8988T (cell line): ENCODE measurements at regions not wholly inside any gene's neighbourhood (a gene's known extent, or its start where the extent isn't known, plus 50 kb on each side); places are given as distances from the start of the nearest gene placed in this dataset.

Experiments
- DNase-seq: peaks from one replicate; pipeline ENCODE4 v3.0.0; 2011

DNA sequence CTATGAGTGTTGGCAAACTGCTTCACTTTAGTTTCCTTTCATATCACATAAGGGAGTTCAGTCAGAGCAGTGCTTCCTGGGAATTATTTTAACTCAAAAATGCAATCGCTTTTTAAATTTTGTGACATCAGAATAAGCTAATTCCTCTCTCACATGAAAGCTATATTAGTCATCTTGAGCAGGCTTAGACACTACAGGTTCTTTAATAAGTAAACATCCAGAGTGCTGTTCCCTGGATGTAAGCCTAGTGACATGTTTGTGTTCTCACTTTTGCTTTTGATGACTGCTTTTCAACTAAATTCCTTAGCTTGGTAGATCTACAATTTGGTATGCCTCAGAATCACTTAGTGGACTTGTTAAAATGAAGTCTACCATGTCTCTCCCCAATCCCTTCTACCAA lies 252.7 kb upstream of the POU3F2 start:
- no peak for DNase-seq

DNA sequence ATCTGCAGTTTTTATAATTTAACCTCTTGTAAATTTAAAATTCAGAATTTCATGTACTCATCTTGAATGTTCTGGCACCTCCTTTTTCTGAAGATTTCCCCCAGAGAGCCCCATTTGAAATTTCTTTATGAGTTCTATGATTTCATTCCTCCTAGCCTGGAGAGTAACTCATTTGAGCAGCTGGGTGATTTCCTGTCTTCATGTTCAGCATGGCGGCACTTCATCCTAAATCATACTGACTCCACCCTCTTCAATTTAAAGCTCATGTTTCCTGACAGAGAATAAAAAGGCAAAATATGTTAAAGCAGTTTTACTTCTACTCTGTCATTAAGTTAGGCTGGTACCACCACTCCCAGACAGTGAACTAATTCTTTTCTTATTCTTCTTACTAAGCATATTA lies 250.9 kb upstream of the POU3F2 start:
- DNase-seq, result no peak

DNA sequence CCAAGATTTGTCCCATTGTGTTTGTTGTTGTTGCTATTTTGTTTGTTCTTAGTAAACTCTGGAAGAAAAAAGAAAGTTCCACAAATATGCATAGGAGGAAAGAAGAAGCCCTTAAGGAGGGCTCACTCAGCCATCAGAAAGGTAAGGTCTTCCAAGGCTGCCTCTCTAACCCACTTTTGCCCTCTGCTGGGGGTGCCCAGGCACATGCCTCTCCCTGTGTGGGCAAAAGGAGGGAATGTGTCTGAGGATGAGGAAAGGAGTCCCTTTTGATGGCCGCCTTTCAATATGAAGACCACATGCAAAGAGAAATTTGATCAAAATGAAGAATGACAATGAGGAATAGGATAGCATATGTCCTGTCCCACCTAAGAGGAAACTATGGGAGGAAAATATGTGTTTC lies 248.2 kb upstream of the POU3F2 start:
- no peak for DNase-seq

DNA sequence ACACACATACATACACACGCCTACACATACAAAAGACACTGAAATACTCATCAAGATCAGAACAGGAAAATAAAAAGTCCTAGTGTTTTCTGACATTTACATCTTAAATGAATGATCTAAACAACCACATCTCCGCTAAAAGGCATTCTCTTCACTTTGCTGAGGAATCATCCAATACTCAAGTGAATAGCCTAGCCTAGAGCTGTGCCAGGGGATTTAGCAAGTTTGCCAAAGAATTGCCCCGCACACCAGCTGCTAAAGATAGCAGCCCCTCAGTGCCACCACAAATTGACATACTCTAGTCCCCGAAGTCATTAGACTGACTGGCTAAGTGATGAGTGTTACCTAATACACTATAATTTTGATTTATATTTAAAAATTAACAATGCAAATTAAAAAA lies 246.8 kb upstream of the POU3F2 start:
- DNase-seq, result no peak

DNA sequence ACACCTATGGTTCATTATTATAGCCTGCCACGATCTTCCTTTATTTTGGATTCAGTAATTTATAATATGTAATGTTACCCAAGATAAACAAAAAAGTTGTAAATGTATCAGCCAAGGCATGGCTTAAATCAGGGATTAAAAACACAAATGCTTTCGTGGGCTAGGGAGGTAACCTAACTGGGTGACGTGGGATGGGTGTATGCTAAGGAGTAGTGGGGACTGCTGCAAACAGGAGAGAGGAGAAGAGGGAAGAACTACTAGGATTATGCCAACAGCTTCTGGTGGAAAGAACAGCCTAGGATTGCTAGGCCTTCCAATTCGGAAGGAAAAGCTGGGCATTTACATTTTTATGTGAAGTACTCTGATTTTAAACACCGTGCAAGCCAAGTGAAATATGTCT lies 244.8 kb upstream of the POU3F2 start:
- no peak for DNase-seq

DNA sequence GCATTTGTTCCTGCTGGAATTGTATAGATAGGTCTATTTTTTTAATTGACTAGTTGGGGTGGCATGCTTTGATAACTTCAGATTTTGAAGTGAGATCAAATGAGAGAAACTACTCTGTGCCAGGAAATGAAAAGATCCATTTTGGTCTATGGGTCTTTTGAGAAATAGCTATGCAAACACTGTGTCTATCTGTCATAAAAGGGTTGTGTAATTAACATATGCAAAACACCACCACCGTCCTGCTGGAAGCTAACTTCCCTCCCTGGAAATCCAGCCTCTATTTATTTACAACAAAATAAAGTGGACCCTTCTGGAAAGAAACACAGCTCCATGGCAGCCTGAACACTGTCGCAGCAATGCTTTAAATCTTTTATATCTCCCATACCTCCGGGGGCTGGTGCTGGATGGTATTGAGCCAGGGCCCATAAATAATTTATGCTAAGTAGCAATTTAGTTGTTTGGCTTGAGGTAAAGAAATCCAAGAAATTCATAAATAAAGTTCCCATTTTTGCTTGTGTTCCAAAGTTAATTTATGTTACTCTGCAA lies 244.2 kb upstream of the POU3F2 start:
- no peak for DNase-seq

DNA sequence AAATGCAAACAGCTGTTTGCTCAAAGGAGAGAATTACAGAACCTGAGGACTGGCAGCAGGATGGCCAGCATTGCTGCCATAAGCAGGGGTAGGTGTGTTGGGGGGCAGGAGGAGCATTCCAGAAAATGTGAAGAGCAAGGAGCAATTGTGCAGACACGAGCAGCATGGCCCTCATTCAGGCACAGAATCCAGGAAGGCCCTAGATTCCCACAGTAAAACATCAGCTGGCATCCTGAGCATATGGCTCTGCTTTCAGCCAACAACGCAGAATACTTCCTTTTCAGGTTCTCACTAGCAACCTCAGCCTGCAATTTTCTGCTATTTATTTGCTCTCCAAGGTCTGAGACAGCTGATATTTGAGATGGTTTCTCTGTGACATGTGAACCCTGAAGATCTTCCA lies 243.4 kb upstream of the POU3F2 start:
- DNase-seq, result no peak

DNA sequence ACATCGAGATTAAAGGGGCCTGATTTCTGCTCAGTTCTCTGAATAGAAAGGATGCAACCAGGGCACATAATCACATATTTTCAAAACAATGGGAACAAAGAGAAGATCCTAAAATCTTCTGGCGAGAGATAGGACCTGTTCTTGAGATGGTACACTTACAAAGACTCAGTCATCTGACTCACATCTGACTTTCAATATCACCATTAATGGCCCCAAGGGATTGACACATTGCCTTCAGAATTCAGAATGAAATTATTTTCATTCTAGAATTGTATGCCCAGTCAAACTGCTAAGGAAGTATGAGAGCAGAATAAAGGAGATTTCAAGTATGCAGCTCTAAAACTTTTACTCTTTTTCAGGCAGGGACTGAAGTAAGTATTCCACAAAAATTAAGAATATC lies 240.7 kb upstream of the POU3F2 start:
- DNase-seq, result no peak

DNA sequence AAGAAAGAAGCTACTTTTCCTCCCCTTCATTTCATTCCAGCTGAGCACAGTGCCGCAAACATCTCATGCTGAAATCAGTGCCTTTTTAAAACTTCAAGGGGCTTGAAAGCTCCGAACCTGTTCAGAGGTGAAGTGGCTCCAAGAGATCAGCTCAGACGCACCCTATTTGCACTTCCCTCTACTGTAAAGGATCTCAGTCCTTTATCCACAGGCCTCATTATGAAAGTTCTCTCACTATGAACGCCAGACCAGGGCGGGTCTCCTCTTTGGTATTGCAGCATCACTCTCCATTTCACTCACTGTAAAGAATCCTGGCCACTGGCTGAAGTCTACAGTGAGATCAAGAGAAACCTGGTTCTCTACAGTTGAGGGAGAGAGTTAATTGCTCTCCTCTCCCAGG lies 232.7 kb upstream of the POU3F2 start:
- no peak for DNase-seq

DNA sequence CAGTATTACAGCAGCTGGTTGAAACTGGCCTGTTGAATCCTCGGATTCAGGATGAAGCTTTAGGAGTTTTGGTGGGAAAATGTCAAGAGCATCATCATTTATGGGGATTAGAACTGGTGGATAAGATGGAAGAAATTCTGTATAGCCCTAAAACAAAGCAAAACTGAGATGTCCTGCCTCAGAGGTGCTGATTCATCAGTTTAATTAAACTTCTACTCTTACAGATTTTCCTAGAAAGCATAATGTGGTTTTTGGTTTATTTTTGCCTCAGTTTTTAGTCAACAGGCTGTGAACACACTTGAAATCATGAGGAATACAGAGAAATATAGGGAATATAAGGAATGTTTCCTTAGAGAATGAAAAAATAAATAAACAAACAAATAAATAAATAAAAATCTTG lies 228.7 kb upstream of the POU3F2 start:
- no peak for DNase-seq

DNA sequence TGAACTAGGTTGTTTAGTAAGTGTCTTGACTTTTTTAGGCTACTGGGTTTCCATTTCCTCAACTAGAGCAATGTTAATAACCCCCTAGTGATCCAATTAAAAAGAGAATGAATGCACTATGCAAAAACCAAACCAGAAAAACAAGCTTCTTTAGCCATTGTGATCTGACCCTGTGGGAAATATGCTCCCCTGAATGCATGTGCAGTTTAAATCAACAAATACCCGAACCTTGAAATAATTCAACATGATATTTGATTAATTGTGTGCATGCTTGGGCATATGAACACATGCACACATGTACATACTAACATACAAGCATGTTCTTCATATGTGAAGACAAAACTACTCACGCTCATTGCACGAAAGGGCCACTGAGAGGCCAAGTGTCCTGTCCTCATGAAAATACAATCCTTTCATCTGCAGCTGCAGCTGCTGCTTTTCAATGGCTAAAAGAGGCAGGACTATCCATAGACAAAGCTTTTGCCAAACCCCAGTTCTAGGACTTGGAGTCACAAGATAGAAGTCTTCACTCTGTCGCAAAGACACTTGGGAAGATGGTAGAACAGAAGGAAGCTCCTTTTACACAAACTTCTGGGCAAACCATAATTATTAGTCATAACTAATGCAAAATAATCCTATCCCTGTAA lies 207.1 kb upstream of the POU3F2 start:
- no peak for DNase-seq

DNA sequence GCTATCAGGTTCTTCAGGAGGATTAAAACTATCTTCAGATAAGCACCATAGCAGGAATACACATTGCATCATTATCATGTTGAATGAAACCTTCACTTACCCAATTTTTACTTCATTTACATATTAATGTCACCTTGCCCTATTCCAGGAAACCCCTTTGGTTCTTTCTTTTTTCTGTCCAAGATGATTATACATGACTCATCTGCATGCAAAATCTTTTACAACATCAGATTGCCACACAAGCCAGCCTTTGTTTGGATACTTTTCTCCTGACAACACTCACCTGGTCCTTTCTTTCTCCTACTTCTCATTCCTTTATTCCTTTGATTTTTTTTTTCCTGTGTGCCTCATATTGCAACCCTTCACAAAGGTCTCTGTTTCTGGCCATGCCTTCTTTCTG lies 200.5 kb upstream of the POU3F2 start:
- no peak for DNase-seq

DNA sequence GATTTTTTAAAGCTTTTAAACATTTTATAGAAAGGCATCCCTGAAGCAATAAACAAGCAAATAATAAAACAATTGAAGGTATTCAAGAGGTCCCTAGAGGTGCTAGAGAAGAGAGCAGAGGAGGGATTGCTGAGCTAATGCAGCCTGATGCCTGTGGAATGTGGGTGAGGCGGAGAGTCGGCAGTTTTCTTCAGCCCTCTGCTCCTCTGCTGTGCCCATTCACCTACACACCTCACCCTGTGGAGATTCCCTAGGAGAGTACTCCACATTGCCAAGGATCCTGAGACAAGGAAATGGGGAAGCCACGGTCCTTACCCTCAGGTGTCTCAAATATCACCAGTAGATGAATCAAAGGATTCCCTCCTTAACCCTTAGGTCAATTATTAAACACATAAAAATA lies 199.8 kb upstream of the POU3F2 start:
- no peak for DNase-seq

DNA sequence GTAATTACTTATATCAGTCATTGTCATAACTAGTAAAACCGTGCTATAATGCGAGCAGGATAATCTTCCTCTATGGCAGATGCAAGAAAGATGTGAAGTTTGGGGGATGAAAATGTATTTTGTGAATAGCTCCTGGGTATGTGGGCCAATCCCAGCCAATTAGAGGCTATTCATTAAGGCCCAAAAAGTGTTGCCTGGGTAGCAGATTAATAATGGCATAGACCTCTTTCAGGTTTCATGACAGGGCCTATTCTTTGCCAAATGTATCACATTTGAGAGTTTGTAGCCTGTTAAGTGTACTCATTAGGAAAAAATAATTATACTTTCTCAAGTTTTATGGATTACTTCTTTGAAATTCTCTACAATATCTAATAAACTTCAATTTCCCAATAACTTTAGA lies 199.2 kb upstream of the POU3F2 start:
- DNase-seq, result no peak

DNA sequence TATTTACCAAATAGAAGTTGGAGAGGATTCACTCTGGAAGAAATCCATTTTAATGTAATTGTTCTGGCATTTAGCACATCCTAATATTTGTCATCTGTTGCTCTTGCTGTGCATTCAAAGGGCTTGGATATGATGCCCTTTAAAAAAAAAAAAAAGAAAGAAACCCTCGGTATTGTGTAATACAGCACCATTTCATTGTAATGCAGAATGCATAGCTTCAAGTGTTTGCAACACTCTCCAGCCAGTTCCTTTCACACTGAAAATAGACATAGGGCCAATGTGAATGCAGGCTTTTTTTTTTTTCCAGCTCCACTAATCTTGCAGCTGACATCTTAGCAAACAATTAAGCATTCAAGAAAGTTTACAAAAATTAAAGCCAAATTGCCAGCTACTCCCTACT lies 197.4 kb upstream of the POU3F2 start:
- no peak for DNase-seq

DNA sequence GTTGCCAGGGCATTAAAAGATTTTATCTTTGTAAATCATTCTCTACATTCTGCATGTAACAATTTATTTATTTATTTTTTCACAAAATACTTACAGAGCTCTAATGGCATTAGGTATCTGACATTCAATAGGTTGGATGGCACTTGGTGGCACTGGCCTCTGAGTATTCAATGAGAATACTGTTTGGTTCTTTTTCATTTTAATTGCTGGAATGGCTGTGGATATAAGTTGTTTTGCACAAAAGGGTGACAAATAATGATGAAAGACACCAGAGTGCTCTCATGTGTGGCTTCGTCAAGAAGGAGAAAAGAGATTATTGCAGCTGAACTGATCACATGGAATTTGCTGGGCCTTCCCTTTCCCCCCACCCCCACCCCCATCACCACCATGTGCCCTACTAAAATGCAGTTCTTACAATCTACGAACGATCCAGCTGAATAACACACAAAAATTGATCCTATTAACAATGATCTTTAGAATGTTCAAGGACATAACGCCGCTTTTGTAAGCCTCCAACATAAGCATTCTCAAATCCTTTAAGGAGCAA lies 195.2 kb upstream of the POU3F2 start:
- DNase-seq, result no peak

DNA sequence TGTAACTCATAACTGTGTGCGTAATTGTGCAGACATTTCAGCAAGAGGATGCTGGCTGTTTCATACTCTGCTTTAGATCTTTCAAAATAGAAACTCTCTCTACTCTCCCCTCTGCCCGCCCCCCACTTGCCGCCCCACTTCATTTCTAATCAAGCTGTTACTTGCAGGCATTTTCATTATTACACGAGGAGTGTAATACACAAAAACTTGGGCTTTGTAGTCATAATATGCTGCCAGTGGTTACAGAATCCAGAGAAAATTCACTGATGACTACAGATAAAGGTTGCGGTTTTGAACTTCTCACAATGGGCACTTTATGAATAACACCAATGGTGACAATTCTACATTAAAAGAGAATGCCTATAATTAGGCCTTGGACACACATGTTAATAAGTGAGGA lies 194.0 kb upstream of the POU3F2 start:
- DNase-seq, result no peak

DNA sequence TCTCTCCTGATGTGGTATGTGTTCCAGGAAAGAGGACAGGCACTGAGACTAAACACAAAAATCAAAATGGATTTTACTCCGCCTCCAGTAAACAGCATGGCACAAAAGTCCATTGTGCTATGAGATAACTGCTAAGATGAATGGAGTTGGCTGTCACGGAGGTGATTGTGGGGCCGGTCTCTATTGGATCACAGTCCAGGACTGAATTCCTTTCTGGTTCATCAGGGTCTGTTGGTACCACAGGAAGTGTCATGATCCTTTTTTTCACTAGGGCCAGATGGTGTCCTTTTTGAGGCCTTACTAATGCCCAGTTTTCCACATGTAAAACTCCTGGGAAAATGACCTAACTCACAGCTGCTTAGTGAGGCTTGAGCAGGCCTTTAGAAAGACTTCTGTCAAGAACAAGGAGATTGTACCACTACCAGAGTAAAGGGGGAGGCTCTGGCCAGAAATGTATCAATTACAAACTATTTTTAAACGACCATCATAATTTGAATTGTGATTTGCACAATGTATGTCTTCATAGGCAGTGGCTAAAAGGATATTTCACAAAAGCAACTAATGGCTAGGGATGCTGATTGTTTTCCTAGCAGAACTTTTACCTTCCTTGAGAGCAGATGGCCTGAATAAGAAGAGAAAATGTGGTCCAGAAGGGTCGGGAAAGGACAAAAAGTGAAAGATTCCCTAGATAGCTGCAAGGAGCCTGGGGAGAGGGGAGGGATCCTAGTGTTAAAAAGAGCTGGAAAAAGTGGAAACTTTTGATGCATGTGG lies 192.2 kb upstream of the POU3F2 start:
- no peak for DNase-seq

DNA sequence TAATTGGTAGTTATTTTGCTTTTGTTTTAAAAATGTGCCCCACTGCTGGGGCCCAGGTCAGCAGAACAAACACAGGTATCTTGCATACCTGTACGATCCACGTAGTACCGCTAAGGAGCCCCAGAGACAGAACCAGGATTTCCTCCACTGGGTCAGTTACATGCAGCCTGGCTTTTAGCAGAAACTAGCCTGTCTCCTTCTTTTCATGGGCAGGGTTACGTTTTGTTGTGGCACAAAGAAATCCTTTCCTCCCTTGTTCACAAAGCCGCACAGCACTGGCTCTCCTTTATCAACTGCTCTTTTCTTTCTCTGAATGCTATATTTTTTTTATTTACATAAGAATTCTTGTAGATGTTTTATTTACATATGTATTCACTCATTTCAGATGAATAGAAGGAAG lies 190.3 kb upstream of the POU3F2 start:
- DNase-seq, result no peak

DNA sequence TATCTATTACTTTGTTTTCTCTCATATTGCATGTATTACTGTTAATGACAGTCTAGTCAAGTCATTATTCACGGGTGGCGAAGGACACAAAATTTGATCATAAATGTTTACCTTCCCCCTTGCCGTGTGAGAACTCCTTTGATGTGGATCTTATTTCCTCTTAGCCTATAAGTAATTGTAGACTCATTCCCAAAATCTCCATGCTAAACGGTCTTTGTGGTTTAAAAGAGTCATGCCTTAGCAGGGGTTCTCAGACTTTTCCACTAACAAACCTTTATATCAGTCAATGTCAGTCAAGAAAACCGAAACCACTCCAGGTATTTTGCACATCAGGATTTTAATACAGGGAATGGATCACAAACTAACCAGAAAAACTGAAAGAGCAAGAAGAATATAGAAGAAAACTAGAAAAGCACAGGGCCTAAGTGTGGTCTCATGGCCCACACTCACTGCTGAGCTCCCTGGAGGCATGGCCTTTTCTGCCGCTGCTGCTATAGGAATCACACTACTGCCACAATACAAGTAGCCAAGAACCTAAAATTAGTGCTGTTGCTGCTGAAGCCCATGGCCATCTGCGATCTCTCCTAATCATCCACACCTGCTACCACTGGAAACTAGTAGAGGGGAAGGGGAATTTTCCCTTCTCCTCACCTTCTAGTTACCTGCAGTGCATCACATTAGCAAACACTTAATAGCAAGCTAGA lies 186.0 kb upstream of the POU3F2 start:
- no peak for DNase-seq

DNA sequence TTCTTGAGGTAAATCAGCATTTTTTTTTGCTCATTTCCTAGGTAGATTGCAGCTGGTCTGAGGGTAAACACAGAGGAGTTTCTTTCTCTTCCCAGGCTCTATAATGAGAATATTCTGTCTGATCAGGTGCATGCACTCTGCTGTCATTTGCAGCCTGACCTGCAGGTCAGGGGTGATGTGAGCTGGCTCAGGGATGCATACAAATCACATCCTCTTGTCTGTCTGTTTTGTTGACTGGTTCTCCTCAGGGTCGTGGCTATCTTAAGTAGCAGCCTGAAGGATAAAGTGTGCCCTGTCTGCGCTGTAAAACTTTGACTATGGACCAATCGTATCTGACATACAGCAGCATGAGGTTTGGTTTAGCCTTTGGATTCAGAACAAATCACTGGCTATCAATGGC lies 183.4 kb upstream of the POU3F2 start:
- no peak for DNase-seq

DNA sequence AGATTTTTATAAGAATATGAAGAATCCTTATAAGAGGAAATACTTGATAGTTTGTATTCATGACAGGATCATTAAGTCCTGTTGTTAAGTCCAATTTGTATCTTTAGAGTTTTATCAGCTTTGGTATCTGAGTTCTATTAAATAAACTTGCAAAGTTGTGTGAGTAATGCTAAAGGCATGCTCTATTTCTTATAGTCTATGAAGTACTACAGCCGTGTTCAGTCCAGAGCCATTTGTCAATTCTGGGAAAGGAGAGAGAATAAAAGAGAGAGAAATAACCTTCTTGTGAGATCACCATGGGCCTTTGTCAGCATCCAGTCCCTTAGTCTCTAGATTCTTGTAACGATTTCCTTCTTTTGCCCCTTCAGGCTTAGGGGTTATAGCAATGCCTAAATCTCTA lies 181.2 kb upstream of the POU3F2 start:
- DNase-seq, result no peak

DNA sequence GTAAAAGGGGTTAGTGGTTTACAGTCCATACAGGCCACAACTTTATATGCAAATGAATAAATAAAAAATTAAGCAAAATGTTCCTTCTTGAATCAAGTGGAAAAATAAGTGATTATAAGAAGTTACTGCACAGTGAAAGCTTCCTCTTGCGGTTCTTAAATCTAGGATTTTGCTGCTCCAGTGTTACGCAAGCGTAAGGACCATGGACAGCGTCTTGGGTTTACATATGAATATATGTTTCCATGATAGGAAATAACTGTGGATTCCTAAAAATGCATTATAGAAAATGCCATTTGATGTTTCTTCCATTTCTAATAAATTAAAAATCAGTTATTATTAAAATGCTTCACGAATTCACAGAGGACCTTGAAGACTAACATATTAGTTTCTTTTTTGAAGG lies 176.6 kb upstream of the POU3F2 start:
- DNase-seq, result no peak

DNA sequence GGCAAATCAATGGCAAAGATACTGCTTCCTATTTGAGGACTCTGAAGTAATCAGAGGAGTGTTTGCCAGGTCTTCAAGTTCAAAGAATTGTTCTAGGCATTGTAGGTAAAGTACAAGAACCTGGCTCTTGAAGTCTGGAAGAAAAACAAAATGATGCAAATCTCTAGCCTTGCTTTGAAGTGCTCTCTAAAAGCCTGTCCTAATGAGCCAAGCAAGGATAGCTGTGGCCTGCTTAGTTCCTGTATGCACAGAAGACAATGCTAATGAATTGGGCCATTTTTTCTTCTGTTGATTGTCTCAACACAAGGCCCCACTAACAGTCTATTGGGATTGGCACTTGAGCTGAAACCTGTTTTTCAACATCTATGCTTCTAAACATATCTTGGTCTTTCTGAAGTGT lies 165.0 kb upstream of the POU3F2 start:
- DNase-seq, result no peak
